ENCODE measurements at regions not wholly inside any gene's neighbourhood (a gene's known extent, or its start where the extent isn't known, plus 50 kb on each side); places are given as distances from the start of the nearest gene placed in this dataset.

- no peak for DNase-seq (ENCODE audit: low read depth in 3 of 3)
Measured at GRCh38 chr5:97714424-97714823, 531.4 kb upstream of the RIOK2 start.

GRCh38 chr5:97726106-97726505 is 543.1 kb upstream of the RIOK2 start:
- no peak for DNase-seq (ENCODE audit: low read depth in 3 of 3)

GRCh38 chr5:97728920-97729319 is 545.9 kb upstream of the RIOK2 start:
- DNase-seq (ENCODE audit: low read depth in 3 of 3), result no peak

GRCh38 chr5:97729938-97730337 is 546.9 kb upstream of the RIOK2 start:
- DNase-seq (ENCODE audit: low read depth in 3 of 3), result no peak

GRCh38 chr5:97735209-97735608 is 552.2 kb upstream of the RIOK2 start:
- no peak for DNase-seq (ENCODE audit: low read depth in 3 of 3)

GRCh38 chr5:97737608-97738007 is 554.6 kb upstream of the RIOK2 start:
- DNase-seq (ENCODE audit: low read depth in 3 of 3), result no peak

- no peak for DNase-seq (ENCODE audit: low read depth in 3 of 3)
Measured at GRCh38 chr5:97745817-97746216, 562.8 kb upstream of the RIOK2 start.

- DNase-seq (ENCODE audit: low read depth in 3 of 3), result no peak
Measured at GRCh38 chr5:97750576-97750975, 567.5 kb upstream of the RIOK2 start.

GRCh38 chr5:97751540-97751939 is 568.5 kb upstream of the RIOK2 start:
- DNase-seq (ENCODE audit: low read depth in 3 of 3), result no peak

GRCh38 chr5:97752871-97753270 is 569.8 kb upstream of the RIOK2 start:
- no peak for DNase-seq (ENCODE audit: low read depth in 3 of 3)

GRCh38 chr5:97762483-97762882 is 579.4 kb upstream of the RIOK2 start:
- DNase-seq (ENCODE audit: low read depth in 3 of 3), result no peak

- DNase-seq (ENCODE audit: low read depth in 3 of 3), result no peak
Measured at GRCh38 chr5:97764700-97765099, 581.7 kb upstream of the RIOK2 start.

GRCh38 chr5:97778451-97778850 is 595.4 kb upstream of the RIOK2 start:
- DNase-seq (ENCODE audit: low read depth in 3 of 3), result no peak

- no peak for DNase-seq (ENCODE audit: low read depth in 3 of 3)
Measured at GRCh38 chr5:97788369-97788768, 605.3 kb upstream of the RIOK2 start.

- DNase-seq (ENCODE audit: low read depth in 3 of 3), result no peak
Measured at GRCh38 chr5:97797994-97798451, 615.0 kb upstream of the RIOK2 start.

- DNase-seq (ENCODE audit: low read depth in 3 of 3), result no peak
Measured at GRCh38 chr5:97801461-97801860, 618.4 kb upstream of the RIOK2 start.

GRCh38 chr5:97820138-97820537 is 637.1 kb upstream of the RIOK2 start:
- DNase-seq (ENCODE audit: low read depth in 3 of 3), result no peak

GRCh38 chr5:97832645-97833296 is 649.7 kb upstream of the RIOK2 start:
- DNase-seq (ENCODE audit: low read depth in 3 of 3), result no peak

- DNase-seq (ENCODE audit: low read depth in 3 of 3), result no peak
Measured at GRCh38 chr5:97834561-97834960, 651.5 kb upstream of the RIOK2 start.

- no peak for DNase-seq (ENCODE audit: low read depth in 3 of 3)
Measured at GRCh38 chr5:97835112-97835511, 652.1 kb upstream of the RIOK2 start.

- no peak for DNase-seq (ENCODE audit: low read depth in 3 of 3)
Measured at GRCh38 chr5:97836816-97837215, 653.8 kb upstream of the RIOK2 start.

- DNase-seq (ENCODE audit: low read depth in 3 of 3), result no peak
Measured at GRCh38 chr5:97838214-97838613, 655.2 kb upstream of the RIOK2 start.

- DNase-seq (ENCODE audit: low read depth in 3 of 3), result no peak
Measured at GRCh38 chr5:97839341-97840086, 656.5 kb upstream of the RIOK2 start.

Data from stimulated activated CD4-positive, alpha-beta T cell treated with anti-CD3 and anti-CD28 coated beads, TNF-alpha, amount 100 ng/mL, for 48 hours (primary cell).